NCI-H1092 treated with DMSO at 0.1 percent for 48 hours (cell line): ENCODE measurements at regions not wholly inside any gene's neighbourhood (a gene's known extent, or its start where the extent isn't known, plus 50 kb on each side); places are given as distances from the start of the nearest gene placed in this dataset.

Experiments
- DNase-seq: peaks from one replicate; lab custom pipeline; 2025; lab: John Stamatoyannopoulos, UW

GRCh38 chr20:12886618-12887363 is 122.0 kb upstream of the SPTLC3 start:
- no peak for DNase-seq

DNA sequence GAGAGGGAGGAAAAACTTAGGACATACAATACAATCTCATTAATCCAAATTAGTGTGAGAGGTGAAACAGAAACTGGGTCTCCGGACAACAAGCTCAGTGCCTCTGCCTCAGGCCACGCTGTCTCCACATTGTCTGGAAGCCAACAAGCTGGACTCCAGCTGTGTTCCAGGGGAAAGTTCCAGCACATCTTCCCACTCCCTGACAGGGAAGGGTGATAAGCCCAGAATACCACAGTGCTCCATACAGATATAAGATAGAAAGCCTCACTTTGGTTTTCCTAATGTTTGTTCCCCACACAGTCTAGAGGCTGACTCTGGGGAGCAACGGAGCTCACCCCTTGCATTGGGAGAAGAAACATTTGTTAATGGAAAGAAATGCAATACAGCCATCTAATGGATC is 117.1 kb upstream of the SPTLC3 start:
- no peak for DNase-seq

DNA sequence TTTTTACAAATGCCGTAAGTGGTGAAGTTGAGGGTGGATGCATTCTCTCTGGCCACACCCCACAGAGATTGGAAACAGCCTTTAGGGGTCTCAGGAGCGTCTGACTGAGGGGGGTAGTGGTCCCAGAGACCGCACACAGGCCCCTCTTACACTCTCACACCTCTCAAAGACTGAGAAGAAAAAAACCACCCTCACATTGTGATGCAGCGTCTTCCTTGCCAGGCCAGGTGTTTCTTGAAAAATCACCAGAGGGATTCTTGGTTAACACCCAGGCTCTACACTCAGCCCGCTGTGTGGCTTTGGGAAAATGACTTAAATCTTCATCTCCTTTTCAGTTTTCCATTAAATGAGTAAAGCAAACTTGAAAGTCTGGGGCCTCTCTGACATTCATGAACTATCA is 115.8 kb upstream of the SPTLC3 start:
- DNase-seq: no peak

DNA sequence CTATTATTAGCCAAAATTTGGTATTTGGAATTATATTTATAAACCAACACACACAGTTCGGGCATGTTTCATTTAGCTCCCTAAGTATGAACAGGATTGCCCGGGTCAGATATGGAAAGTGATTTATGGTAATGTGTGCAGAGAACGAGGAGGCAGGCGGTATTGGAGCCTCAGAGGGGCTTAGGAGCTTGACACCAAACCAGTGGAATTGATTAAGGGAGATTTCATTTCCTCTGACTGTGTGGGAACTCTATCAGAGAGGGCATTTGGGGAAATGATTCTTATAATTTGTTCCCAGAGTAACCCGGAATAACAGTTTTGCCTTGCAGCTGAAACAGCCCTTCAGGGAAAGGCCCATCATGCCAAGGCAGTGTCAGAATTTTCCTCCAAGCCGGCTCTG is 115.1 kb upstream of the SPTLC3 start:
- DNase-seq: no peak

DNA sequence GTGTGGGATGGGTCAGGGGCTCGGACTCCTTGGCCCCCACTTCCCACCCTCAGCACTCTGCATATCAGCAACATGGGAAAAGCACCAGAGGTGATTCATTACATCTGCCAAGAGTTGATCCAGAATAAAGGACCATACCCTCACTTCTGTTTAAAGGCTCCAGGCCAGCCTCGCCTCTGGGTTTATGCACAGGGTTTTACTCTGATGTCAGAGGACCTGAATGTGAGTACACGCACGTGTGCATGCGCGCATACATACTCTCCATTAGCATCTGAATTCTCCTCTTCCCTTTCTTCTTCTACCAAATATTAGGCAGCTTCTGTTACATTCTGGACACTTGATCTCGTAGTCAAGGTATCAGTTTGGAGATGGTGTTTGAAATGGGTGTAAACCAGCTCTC is 114.7 kb upstream of the SPTLC3 start:
- DNase-seq: no peak

- DNase-seq: no peak
These were observed 112.6 kb upstream of the SPTLC3 start for GRCh38 chr20:12896180-12896579.

DNA sequence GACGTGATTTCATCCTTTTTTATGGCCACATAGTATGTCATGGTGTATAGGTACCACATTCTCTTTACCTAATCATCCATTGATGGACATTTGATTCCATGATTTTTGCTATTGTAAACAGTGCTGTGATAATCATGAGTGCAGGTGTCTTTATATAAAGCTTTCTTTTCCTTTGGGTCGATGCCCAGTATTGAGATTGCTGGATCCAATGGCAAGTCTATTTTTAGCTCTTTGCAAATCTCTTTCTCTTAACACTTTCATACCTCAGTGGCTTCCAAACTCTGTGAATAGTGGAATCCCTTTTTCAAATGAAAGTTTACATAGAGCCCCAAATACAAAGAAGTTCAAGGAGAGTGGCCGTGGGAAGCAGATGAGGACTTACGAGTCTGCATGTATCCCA is 105.8 kb upstream of the SPTLC3 start:
- DNase-seq: peak; percentile 24

DNA sequence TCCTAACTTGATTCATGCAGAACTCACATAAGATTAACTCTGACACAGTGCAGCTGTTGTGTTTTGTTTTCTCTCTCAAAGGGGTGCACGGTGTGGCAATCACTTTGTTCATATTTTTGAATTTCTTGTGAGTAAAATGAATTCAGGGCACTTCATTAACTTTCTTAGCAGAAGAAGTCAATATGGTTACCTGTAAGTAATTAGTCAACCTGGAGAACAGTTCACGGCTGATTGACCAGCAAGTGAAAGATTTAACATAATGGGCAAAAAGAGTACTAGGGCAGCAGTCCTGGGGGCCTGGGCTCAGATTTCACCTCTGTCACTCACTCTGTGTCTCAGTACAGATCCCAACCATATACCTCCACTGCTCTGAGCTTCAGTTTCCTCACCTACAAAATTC is 102.4 kb upstream of the SPTLC3 start:
- DNase-seq: no peak

DNA sequence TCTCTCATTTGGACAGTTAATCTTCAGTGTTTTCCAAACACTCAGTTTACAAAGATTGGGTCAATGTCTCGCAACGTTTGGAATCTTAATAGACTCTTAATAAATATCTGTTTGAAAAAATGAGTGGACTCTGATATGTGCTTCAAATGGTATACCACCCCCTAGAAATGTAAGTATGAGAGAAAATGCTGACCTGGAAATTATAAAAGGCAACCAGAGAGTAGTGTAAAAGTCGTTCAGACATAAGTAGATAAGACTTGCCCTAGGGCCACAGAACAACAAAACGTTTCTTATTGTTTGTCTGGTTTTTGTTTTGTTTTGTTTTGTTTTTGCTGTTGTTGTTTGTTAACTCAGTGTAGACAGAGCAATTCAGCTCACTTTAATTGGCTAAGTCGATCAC is 97.4 kb upstream of the SPTLC3 start:
- no peak for DNase-seq

DNA sequence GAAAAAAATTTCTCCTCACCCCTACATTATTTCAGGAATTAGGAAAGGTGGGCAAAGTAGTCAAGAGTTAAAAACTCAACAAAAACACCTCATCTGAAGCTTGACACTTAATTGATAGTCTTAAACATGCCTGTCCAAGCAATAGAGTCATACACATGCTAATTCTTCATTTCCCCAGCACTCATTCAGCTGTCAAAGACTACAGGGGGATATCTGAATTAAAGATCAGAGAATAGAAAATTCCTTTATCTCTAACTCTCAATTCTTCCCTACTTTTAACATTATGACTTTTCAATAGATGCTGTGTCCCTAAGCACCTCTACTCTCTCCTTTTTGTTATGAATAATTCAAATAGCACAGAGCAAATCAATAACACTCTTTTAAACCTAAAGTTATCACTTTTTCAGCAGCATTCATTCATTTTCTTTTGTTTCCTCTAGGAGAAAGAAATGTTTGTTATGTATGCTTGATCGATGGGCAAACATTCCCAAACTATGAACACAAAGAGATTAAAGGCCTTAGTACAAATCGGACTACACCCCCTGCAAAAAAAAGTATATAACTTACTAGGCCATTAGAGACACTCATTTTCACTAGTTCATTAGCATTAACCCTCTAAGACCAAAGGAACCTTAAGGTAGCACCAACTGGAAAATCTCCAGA is 94.9 kb upstream of the SPTLC3 start:
- no peak for DNase-seq

GRCh38 chr20:12914804-12915203 is 94.0 kb upstream of the SPTLC3 start:
- DNase-seq: no peak

DNA sequence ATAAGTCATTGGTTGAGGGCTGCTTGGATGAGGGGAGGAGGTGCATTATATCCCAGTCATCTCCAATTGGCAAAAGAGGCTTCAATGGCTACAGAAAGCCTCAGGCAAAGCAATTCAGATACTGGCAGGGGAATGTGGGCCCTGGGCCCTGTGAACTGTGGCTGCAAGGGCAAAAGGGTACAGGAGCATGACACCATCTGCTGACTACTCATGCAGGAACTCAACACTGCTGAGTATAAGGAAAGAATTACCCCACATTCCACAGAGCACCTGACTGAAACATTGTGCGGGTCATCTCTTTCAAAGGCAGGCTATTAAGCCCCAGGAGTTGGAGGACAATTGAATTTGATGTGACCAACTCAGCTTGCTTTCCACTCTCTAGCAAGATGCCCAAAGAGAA is 92.1 kb upstream of the SPTLC3 start:
- DNase-seq: no peak

DNA sequence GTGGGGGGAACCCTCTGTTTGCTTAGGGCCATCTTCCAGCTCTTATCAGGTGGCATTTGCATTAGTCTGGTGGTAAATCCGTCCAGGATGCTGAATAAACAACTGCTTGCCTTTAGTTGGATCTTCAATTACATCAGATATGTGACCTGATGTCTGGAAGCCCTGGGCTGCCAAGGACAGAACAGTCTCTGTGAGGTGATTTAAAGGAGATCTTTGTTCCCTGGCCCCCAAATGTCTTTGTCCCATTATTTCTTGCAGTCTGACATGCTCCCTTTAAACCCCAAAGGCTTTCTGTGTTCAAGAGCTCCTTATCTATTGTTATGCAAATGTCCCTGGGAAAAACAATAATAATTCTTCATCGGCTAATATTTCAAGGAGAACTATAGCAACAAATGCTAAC is 84.6 kb upstream of the SPTLC3 start:
- DNase-seq: no peak

DNA sequence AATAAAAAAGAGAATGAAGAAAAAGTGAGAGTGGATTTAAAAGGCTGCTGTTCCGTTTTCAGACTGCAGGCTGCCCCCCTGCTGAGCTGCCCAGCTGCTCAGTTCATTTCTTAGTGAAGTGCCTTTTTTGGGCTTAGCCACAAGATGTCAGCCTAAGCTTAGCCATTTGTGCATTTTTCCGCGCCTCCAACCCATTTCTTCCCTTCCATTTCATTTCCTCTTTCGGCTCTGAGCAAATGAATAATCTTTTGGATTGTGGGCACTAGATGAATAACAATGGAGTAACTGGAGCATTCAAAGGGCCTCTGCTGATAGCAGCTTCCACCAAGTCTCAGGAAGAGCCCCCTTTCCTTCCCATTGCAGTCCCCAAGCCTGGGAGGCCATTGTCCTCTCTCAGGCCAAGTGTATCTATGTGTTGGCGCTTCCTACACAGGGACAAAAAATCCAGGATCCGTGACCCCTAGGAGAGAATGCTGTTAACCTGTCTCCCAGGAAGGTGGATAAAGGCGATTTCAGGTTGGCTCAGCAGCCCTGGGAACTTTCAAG is 83.5 kb upstream of the SPTLC3 start:
- DNase-seq: peak; percentile 73

GRCh38 chr20:12925863-12926793 is 82.6 kb upstream of the SPTLC3 start:
- no peak for DNase-seq

GRCh38 chr20:12927489-12927888 is 81.3 kb upstream of the SPTLC3 start:
- DNase-seq: no peak

DNA sequence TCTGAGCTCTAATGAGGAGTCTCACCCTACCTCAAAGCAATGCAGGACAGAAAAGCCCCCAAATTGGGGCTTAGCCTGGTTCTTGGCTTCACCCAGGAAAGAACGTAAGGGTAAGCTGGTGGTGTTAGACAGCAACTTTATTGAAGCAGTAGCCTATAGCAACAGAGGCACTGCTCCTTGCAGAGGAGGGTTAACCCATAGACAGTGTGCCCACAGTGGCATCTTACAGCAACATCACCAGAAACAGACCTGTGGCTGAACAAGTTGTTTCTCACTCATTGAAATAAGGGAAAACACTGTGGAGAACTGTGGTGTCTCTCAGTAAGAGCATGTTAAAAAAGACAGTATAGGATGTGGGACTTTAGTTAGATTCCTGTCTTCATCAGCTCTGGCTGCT is 80.4 kb upstream of the SPTLC3 start:
- DNase-seq: no peak

GRCh38 chr20:12928755-12929401 is 79.9 kb upstream of the SPTLC3 start:
- no peak for DNase-seq

DNA sequence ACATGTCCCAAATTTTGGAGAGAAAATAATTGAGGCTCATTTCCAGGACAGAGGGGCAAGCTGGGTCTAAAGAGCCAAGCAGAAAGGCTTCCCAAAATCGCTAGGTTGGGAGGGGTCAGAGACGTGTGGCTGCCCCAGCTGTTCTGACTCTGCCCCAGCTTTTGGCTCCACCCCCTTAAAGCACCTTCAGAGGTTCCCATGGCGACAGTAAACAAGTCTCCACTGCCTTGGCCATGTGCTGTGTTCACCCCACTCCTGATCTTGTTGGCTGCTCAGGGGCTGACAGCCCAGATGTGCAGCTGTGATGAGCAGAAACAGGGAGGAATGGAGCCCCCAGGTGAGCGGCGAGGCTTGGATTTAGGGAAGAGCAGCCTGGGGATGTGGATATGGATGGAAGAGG is 72.8 kb upstream of the SPTLC3 start:
- DNase-seq: no peak

DNA sequence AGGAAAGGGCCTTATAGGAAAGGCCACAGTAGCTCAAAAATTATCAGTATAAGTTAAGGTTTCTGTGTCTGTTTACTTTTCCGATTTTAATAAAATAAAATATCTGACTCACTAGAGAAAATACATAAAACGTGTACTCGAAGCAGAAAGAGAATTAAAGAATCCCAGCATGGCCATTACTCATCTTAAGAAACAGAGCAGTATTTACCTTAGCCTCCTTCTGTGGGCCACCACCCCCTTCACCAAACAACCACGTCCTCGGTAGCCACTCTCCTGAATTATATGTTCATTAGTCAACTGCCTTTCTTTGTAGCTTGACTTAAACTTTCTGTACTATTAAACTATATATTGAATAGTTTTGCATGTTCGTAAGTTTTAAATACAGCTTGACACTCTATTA is 72.2 kb upstream of the SPTLC3 start:
- DNase-seq: no peak

GRCh38 chr20:12941025-12941424 is 67.7 kb upstream of the SPTLC3 start:
- no peak for DNase-seq

GRCh38 chr20:12942123-12942522 is 66.6 kb upstream of the SPTLC3 start:
- DNase-seq: no peak
